ENCODE measurements at regions not wholly inside any gene's neighbourhood (a gene's known extent, or its start where the extent isn't known, plus 50 kb on each side); places are given as distances from the start of the nearest gene placed in this dataset.

- no peak overlapping the region for H3K4me3 ChIP-seq
- H3K9me3 ChIP-seq, result no peaks in the 10 kb centered on the region
- DNase-seq (no peak), ATAC-seq (no peak)
- peaks cover 0 to 4% (median 0%) of the 10 kb centered on the region in 9 donors for H3K4me1 ChIP-seq
- WGBS, 2 donors, result 87 to 91% methylated on average over 3 of the region's 3 CpGs
- no peaks in the 10 kb centered on the region for H3K36me3 ChIP-seq
- intact Hi-C loops (cut with DNase I), result loop anchor here in 5 of 10 donors (2.0 to 10.0 kb wide), 5 partner anchors 148 to 224 kb away; no protein-coding TSS in a partner anchor
- no peaks in the 10 kb centered on the region for H3K27me3 ChIP-seq
- H3K27ac ChIP-seq, result no peak overlapping the region
- no peak for TF ChIP-seq CTCF (IDR thresholded peaks at IDR 0.05)
These were observed 203.5 kb upstream of the NANOGP8 start for GRCh38 chr15:35288580-35288979.

GRCh38 chr15:35286721-35287120 lies 201.6 kb upstream of the NANOGP8 start:
- no peaks in the 10 kb centered on the region for H3K4me1 ChIP-seq
- H3K27ac ChIP-seq, result no peak overlapping the region
- no peaks in the 10 kb centered on the region for H3K27me3 ChIP-seq
- 86 to 91% methylated on average over 2 of the region's 2 CpGs for WGBS, 2 donors
- no peak for TF ChIP-seq CTCF (IDR thresholded peaks at IDR 0.05)
- no peak for ATAC-seq
- intact Hi-C loops (cut with DNase I), result loop anchor here in 3 of 10 donors (5.0 to 10.0 kb wide), 3 partner anchors 156 to 222 kb away; no protein-coding TSS in a partner anchor
- peaks cover 0 to 6% (median 0%) of the 10 kb centered on the region in 11 donors for H3K9me3 ChIP-seq
- no peak for DNase-seq
- H3K36me3 ChIP-seq, result no peaks in the 10 kb centered on the region
- H3K4me3 ChIP-seq, result no peak overlapping the region

- Histone ChIP-seq H3K27me3 (no peaks in the 10 kb centered on the region), H3K9me3 (peaks cover 0 to 21% (median 4%) of the 10 kb centered on the region in 11 donors), H3K4me3 (no peak overlapping the region), H3K4me1 (no peaks in the 10 kb centered on the region), H3K27ac (no peak overlapping the region), H3K36me3 (no peaks in the 10 kb centered on the region)
- WGBS, 2 donors, result 95% methylated on average over 3 of the region's 3 CpGs
- ATAC-seq (no peak), DNase-seq (no peak)
- TF ChIP-seq CTCF (IDR thresholded peaks at IDR 0.05), result no peak
- intact Hi-C loops (cut with DNase I), result loop anchor here in 1 of 10 donors (10.0 kb wide), 1 partner anchor 218 kb away; no protein-coding TSS in a partner anchor
These were observed 197.9 kb upstream of the NANOGP8 start for GRCh38 chr15:35282965-35283496.

- Histone ChIP-seq H3K27ac (no peak overlapping the region), H3K4me1 (no peaks in the 10 kb centered on the region), H3K27me3 (no peaks in the 10 kb centered on the region), H3K9me3 (peaks cover 0 to 36% (median 16%) of the 10 kb centered on the region in 11 donors), H3K36me3 (no peaks in the 10 kb centered on the region), H3K4me3 (no peak overlapping the region)
- DNase-seq (no peak), ATAC-seq (no peak)
- no peak for TF ChIP-seq CTCF (IDR thresholded peaks at IDR 0.05)
- WGBS, 2 donors, result 85 to 86% methylated on average over 1 of the region's 1 CpG
- intact Hi-C loops (cut with DNase I), result loop anchor here in 1 of 10 donors (10.0 kb wide), 1 partner anchor 217 kb away; no protein-coding TSS in a partner anchor
These were observed 196.4 kb upstream of the NANOGP8 start for GRCh38 chr15:35281515-35281914.

All from heart right ventricle (tissue), 16 donors.